ENCODE measurements at regions not wholly inside any gene's neighbourhood (a gene's known extent, or its start where the extent isn't known, plus 50 kb on each side); places are given as distances from the start of the nearest gene placed in this dataset.
"Not testable (repeated sequence)": the region's sequence is repeated elsewhere in the genome, so short reads cannot be mapped to it uniquely, and the experiment has no call there.

DNA sequence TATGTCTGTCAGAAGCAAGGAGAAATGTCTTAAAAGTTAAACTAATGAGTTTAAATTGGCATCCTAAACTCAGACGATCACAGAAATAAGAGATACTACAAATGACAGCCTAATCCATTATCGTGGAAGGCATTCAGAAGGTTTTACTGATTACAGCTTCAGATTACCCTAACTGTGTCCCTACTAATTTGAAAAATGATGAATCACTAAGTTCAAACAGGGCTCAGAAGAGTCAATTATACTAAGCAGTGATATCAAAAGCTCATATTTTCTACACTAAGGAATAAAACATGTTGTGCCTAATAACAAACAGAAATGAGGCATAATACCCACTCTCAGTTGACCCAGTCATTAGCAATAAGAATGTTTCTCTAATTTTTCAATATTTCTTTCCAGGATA lies 152.0 kb upstream of the NRBF2 start:
- DNase-seq (ENCODE audit: insufficient read length, low spot score): no peak
- TF ChIP-seq POLR2A (IDR thresholded peaks at IDR 0.05; ENCODE audit: low read depth, low read length): no peak
- FAIRE-seq: no peak

DNA sequence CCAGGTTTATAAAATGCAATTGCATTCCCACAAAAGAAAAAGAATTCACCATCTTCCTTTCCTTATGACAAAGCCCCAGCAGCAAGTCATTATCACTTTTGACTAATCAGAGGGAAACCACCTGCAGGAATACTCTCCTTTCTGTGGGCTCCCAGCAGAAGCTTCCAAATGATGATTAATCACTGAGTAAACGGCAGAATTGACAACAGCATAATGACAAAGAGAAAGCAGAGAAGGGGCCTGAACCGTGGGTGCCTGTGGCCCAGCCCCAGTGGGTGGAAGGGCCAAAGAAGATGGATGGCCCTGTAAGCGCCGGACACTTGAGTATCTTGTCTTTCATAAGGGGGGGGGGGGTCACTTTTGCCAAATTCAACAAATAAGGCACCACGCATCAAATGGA lies 152.4 kb upstream of the NRBF2 start:
- TF ChIP-seq POLR2A (IDR thresholded peaks at IDR 0.05; ENCODE audit: low read depth, low read length): no peak
- FAIRE-seq (no peak), DNase-seq (ENCODE audit: insufficient read length, low spot score) (no peak)

GRCh38 chr10:62979921-62980320 lies 153.2 kb upstream of the NRBF2 start:
- FAIRE-seq: no peak
- DNase-seq (ENCODE audit: insufficient read length, low spot score): no peak

DNA sequence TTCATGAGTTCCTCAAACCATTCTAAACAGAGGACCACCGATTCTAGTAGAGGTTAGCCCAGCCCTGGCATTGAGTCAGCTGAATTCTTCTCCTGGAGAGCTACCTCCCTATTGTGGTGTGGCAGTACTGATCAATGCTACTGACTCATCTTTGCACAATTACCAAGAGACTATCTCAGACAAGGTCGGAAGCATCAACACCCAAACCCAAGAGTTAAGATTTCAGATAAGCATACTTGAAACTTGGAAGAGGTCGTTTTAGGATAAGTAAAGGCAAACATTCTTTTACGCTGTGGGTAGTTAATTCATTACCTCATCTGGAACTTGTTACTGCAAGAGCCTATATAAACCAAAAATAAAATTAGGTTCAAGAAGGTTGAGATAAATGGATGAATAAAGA lies 154.6 kb upstream of the NRBF2 start:
- DNase-seq (ENCODE audit: insufficient read length, low spot score): no peak
- no peak for FAIRE-seq
- no peak for TF ChIP-seq POLR2A (IDR thresholded peaks at IDR 0.05; ENCODE audit: low read depth, low read length)

More at GRCh38 chr10:62979921-62980320, 153.2 kb upstream of the NRBF2 start:
- TF ChIP-seq POLR2A (IDR thresholded peaks at IDR 0.05; ENCODE audit: low read depth, low read length): no peak

- DNase-seq (ENCODE audit: insufficient read length, low spot score); FAIRE-seq: not testable (repeated sequence)
Measured at GRCh38 chr10:62974795-62975194, 158.3 kb upstream of the NRBF2 start.

DNA sequence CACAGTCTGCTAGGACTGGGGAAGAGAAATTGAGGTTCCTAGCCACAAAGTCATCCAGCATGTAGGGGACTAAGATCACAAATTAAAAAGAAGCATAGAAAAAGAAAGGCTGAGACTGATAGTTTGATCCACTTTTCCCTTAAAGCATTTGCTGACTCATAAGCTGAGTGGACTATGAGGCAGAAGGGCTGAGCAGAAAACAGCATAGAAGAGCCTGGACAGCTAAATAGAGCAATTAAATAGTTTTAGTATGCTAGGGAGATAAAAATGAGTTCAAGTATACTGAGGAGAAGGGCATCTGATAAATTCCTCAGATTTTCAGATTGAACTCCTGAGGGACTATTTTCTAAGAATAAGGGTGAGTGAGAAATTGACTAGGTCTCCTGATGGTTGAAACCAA lies 155.9 kb upstream of the EGR2 start:
- DNase-seq (ENCODE audit: insufficient read length, low spot score) (no peak), FAIRE-seq (peak; percentile 33)
- no peak for TF ChIP-seq POLR2A (IDR thresholded peaks at IDR 0.05; ENCODE audit: low read depth, low read length)

GRCh38 chr10:62964026-62964425 lies 147.9 kb upstream of the EGR2 start:
- no peak for TF ChIP-seq POLR2A (IDR thresholded peaks at IDR 0.05; ENCODE audit: low read depth, low read length)
- DNase-seq (ENCODE audit: insufficient read length, low spot score) (no peak), FAIRE-seq (no peak)

- FAIRE-seq: peak; percentile 62
- TF ChIP-seq POLR2A (IDR thresholded peaks at IDR 0.05; ENCODE audit: low read depth, low read length): no peak
- no peak for DNase-seq (ENCODE audit: insufficient read length, low spot score)
Measured at GRCh38 chr10:62961951-62962523, 145.9 kb upstream of the EGR2 start.

GRCh38 chr10:62960416-62960815 lies 144.2 kb upstream of the EGR2 start:
- FAIRE-seq: peak; percentile 11
- no peak for DNase-seq (ENCODE audit: insufficient read length, low spot score)
- TF ChIP-seq POLR2A (IDR thresholded peaks at IDR 0.05; ENCODE audit: low read depth, low read length): no peak

DNA sequence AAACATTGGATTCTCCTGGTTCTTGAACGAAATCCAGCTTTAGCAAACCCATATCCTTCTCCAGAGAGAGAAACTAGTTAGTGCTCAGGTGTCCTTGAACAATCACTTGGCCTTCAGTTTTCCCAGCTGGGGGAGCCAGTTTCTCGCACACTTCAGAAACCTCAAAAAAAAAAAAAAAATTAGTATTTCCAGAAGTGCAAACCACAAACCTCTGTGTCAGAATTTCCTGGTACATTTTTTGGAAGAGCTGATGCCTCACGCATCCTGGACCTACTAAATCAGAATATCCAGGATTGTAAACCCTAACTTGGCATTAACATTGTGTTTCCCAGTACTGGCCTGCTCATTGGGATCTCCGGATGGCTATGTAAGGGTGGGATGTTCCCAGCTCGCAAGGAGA lies 143.4 kb upstream of the EGR2 start:
- TF ChIP-seq POLR2A (IDR thresholded peaks at IDR 0.05; ENCODE audit: low read depth, low read length): no peak
- DNase-seq (ENCODE audit: insufficient read length, low spot score): no peak
- no peak for FAIRE-seq

- DNase-seq (ENCODE audit: insufficient read length, low spot score) (no peak), FAIRE-seq (no peak)
- no peak for TF ChIP-seq POLR2A (IDR thresholded peaks at IDR 0.05; ENCODE audit: low read depth, low read length)
Measured at GRCh38 chr10:62958980-62959379, 142.8 kb upstream of the EGR2 start.

GRCh38 chr10:62946278-62946677 lies 130.1 kb upstream of the EGR2 start:
- TF ChIP-seq POLR2A (IDR thresholded peaks at IDR 0.05; ENCODE audit: low read depth, low read length): no peak
- FAIRE-seq (no peak), DNase-seq (ENCODE audit: insufficient read length, low spot score) (no peak)

- no peak for FAIRE-seq
- TF ChIP-seq POLR2A (IDR thresholded peaks at IDR 0.05; ENCODE audit: low read depth, low read length): no peak
- DNase-seq (ENCODE audit: insufficient read length, low spot score): no peak
Measured at GRCh38 chr10:62939698-62940097, 123.5 kb upstream of the EGR2 start.

GRCh38 chr10:62938672-62939071 lies 122.5 kb upstream of the EGR2 start:
- no peak for FAIRE-seq

DNA sequence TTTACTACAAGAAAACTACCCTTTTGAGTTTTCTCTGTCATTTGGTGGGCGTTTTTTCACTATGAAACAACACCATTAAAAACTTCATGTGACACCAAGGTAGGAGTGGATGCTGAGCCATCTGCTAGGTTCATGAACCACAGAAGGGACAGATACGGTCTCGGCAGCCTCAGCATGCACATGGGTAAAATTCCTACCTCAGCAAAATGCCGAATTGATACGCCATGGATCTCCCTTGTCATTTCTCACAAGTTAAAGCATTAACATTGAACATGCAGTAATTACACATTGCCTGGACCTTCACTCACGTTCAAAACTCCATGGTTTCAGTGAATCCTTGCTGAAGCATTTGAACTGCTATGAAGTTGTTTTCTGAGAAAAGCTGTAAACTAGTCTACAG lies 121.5 kb upstream of the EGR2 start:
- TF ChIP-seq POLR2A (IDR thresholded peaks at IDR 0.05; ENCODE audit: low read depth, low read length): no peak
- FAIRE-seq (no peak), DNase-seq (ENCODE audit: insufficient read length, low spot score) (no peak)

More at GRCh38 chr10:62938672-62939071, 122.5 kb upstream of the EGR2 start:
- DNase-seq (ENCODE audit: insufficient read length, low spot score): no peak
- no peak for TF ChIP-seq POLR2A (IDR thresholded peaks at IDR 0.05; ENCODE audit: low read depth, low read length)

- DNase-seq (ENCODE audit: insufficient read length, low spot score) (no peak), FAIRE-seq (no peak)
- no peak for TF ChIP-seq POLR2A (IDR thresholded peaks at IDR 0.05; ENCODE audit: low read depth, low read length)
Measured at GRCh38 chr10:62935022-62935421, 118.9 kb upstream of the EGR2 start.

All from H54 (cell line).